ENCODE measurements at regions not wholly inside any gene's neighbourhood (a gene's known extent, or its start where the extent isn't known, plus 50 kb on each side); places are given as distances from the start of the nearest gene placed in this dataset.

DNA sequence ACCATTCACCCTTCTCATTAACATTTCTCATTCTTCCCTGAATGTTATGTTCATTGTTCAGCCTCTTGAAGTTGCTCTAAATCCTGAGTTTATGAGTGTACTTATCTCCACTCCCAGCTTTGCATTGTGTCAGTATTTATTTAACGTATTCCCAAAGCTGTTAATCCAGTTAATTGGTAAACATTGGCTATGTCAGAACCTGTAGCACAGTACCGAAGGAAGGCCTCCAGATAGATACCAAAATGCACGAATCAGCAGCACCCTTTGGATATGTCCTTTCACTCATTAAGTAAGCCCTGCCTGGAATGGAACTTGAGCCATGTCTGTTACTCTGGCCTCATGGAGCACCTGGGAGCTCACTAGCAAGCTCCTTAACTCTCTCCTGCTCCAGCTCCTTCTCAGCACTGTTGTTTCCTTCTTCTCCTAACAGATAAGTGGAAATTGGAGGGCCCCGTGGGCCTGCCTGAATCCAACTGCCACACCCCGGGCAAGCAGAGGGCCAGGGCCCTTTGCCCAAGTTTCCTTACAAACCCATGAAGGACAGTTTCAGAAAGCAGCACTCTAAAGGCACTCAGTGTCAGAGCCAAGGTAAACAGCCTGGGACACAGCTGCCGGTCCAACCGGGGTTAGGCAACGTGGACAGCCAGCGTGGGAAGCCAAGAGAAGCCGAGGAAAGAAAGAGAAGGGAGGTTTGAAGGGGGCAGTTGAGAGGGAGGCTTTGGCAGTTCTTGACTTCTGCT lies 155.0 kb upstream of the SERP2 start (continued):
- TF ChIP-seq ZNF560 (tag by site-specific recombination; IDR thresholded peaks at IDR 0.05; ENCODE audit: borderline replicate concordance): no peak
- TF ChIP-seq, protein P1, sequence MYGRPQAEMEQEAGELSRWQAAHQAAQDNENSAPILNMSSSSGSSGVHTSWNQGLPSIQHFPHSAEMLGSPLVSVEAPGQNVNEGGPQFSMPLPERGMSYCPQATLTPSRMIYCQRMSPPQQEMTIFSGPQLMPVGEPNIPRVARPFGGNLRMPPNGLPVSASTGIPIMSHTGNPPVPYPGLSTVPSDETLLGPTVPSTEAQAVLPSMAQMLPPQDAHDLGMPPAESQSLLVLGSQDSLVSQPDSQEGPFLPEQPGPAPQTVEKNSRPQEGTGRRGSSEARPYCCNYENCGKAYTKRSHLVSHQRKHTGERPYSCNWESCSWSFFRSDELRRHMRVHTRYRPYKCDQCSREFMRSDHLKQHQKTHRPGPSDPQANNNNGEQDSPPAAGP (tag by site-specific recombination; IDR thresholded peaks at IDR 0.05): 0 out of 2 replicates have a peak, but pooled peaks have one; percentile 34
- no peak for TF ChIP-seq ZNF473 (tag by site-specific recombination; IDR thresholded peaks at IDR 0.05)
- 0 out of 2 replicates have a peak, but pooled peaks have one; percentile 10 for TF ChIP-seq IKZF3 (tag by site-specific recombination; IDR thresholded peaks at IDR 0.05)
- TF ChIP-seq, protein P2, sequence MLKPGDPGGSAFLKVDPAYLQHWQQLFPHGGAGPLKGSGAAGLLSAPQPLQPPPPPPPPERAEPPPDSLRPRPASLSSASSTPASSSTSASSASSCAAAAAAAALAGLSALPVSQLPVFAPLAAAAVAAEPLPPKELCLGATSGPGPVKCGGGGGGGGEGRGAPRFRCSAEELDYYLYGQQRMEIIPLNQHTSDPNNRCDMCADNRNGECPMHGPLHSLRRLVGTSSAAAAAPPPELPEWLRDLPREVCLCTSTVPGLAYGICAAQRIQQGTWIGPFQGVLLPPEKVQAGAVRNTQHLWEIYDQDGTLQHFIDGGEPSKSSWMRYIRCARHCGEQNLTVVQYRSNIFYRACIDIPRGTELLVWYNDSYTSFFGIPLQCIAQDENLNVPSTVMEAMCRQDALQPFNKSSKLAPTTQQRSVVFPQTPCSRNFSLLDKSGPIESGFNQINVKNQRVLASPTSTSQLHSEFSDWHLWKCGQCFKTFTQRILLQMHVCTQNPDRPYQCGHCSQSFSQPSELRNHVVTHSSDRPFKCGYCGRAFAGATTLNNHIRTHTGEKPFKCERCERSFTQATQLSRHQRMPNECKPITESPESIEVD (tag by site-specific recombination; IDR thresholded peaks at IDR 0.05): peak; percentile 85
- TF ChIP-seq OVOL3 (tag by site-specific recombination; IDR thresholded peaks at IDR 0.05): peak; percentile 95; the same call in 1 of the 2 replicates
- TF ChIP-seq, protein P3, sequence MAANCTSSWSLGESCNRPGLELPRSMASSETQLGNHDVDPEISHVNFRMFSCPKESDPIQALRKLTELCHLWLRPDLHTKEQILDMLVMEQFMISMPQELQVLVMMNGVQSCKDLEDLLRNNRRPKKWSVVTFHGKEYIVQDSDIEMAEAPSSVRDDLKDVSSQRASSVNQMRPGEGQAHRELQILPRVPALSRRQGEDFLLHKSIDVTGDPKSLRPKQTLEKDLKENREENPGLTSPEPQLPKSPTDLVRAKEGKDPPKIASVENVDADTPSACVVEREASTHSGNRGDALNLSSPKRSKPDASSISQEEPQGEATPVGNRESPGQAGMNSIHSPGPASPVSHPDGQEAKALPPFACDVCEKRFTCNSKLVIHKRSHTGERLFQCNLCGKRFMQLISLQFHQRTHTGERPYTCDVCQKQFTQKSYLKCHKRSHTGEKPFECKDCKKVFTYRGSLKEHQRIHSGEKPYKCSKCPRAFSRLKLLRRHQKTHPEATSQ (tag by site-specific recombination; IDR thresholded peaks at IDR 0.05): no peak
- TF ChIP-seq, protein P4, sequence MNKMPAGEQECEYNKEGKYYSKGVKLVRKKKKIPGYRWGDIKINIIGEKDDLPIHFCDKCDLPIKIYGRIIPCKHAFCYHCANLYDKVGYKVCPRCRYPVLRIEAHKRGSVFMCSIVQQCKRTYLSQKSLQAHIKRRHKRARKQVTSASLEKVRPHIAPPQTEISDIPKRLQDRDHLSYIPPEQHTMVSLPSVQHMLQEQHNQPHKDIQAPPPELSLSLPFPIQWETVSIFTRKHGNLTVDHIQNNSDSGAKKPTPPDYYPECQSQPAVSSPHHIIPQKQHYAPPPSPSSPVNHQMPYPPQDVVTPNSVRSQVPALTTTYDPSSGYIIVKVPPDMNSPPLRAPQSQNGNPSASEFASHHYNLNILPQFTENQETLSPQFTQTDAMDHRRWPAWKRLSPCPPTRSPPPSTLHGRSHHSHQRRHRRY (tag by site-specific recombination; IDR thresholded peaks at IDR 0.05): no peak
- TF ChIP-seq, protein P5, sequence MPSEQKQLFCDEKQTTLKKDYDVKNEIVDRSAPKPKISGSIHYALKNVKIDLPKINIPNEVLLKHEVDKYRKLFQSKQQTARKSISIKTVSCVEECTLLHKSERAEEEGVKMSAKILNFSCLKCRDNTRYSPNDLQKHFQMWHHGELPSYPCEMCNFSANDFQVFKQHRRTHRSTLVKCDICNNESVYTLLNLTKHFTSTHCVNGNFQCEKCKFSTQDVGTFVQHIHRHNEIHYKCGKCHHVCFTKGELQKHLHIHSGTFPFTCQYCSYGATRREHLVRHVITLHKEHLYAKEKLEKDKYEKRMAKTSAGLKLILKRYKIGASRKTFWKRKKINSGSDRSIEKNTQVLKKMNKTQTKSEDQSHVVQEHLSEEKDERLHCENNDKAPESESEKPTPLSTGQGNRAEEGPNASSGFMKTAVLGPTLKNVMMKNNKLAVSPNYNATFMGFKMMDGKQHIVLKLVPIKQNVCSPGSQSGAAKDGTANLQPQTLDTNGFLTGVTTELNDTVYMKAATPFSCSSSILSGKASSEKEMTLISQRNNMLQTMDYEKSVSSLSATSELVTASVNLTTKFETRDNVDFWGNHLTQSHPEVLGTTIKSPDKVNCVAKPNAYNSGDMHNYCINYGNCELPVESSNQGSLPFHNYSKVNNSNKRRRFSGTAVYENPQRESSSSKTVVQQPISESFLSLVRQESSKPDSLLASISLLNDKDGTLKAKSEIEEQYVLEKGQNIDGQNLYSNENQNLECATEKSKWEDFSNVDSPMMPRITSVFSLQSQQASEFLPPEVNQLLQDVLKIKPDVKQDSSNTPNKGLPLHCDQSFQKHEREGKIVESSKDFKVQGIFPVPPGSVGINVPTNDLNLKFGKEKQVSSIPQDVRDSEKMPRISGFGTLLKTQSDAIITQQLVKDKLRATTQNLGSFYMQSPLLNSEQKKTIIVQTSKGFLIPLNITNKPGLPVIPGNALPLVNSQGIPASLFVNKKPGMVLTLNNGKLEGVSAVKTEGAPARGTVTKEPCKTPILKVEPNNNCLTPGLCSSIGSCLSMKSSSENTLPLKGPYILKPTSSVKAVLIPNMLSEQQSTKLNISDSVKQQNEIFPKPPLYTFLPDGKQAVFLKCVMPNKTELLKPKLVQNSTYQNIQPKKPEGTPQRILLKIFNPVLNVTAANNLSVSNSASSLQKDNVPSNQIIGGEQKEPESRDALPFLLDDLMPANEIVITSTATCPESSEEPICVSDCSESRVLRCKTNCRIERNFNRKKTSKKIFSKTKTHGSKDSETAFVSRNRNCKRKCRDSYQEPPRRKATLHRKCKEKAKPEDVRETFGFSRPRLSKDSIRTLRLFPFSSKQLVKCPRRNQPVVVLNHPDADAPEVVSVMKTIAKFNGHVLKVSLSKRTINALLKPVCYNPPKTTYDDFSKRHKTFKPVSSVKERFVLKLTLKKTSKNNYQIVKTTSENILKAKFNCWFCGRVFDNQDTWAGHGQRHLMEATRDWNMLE (tag by site-specific recombination; conservative IDR thresholded peaks at IDR 0.05; ENCODE audit: low read depth): no peak
- TF ChIP-seq, protein P6, sequence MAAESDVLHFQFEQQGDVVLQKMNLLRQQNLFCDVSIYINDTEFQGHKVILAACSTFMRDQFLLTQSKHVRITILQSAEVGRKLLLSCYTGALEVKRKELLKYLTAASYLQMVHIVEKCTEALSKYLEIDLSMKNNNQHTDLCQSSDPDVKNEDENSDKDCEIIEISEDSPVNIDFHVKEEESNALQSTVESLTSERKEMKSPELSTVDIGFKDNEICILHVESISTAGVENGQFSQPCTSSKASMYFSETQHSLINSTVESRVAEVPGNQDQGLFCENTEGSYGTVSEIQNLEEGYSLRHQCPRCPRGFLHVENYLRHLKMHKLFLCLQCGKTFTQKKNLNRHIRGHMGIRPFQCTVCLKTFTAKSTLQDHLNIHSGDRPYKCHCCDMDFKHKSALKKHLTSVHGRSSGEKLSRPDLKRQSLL (tag by site-specific recombination; IDR thresholded peaks at IDR 0.05): peak; percentile 92; the same call in 1 of the 2 replicates
- TF ChIP-seq TCF7L2 (IDR thresholded peaks at IDR 0.05; ENCODE audit: borderline replicate concordance, low read depth, low read length): no peak
- TF ChIP-seq FEZF1 (tag by site-specific recombination; IDR thresholded peaks at IDR 0.05): peak; percentile 79
- no peak for TF ChIP-seq KLF7 (tag by site-specific recombination; IDR thresholded peaks at IDR 0.05; ENCODE audit: borderline replicate concordance)
- no peak for TF ChIP-seq ZNF394 (tag by site-specific recombination; IDR thresholded peaks at IDR 0.05; ENCODE audit: borderline replicate concordance)
- TF ChIP-seq ZSCAN30 (tag by site-specific recombination; IDR thresholded peaks at IDR 0.05): peak; percentile 98
- TF ChIP-seq OSR2 (tag by site-specific recombination; IDR thresholded peaks at IDR 0.05): peak; percentile 74
- TF ChIP-seq, protein P7, sequence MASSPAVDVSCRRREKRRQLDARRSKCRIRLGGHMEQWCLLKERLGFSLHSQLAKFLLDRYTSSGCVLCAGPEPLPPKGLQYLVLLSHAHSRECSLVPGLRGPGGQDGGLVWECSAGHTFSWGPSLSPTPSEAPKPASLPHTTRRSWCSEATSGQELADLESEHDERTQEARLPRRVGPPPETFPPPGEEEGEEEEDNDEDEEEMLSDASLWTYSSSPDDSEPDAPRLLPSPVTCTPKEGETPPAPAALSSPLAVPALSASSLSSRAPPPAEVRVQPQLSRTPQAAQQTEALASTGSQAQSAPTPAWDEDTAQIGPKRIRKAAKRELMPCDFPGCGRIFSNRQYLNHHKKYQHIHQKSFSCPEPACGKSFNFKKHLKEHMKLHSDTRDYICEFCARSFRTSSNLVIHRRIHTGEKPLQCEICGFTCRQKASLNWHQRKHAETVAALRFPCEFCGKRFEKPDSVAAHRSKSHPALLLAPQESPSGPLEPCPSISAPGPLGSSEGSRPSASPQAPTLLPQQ (tag by site-specific recombination; IDR thresholded peaks at IDR 0.05): no peak
- no peak for TF ChIP-seq ZNF777 (tag by site-specific recombination; IDR thresholded peaks at IDR 0.05; ENCODE audit: borderline replicate concordance)
- peak; percentile 57; the same call in 1 of the 2 replicates for TF ChIP-seq SCRT2 (tag by site-specific recombination; IDR thresholded peaks at IDR 0.05)
- TF ChIP-seq ZNF501 (tag by site-specific recombination; IDR thresholded peaks at IDR 0.05): no peak
- no peak for TF ChIP-seq ZNF350 (tag by site-specific recombination; IDR thresholded peaks at IDR 0.05)
- TF ChIP-seq ZNF561 (tag by site-specific recombination; IDR thresholded peaks at IDR 0.05; ENCODE audit: borderline replicate concordance): peak; percentile 20; the same call in 1 of the 2 replicates
- TF ChIP-seq ZFHX2 (tag by site-specific recombination; conservative IDR thresholded peaks at IDR 0.05): no peak
- no peak for TF ChIP-seq ZBTB48 (tag by site-specific recombination; IDR thresholded peaks at IDR 0.05)
